Heart left ventricle (tissue), 13 donors: ENCODE measurements at regions not wholly inside any gene's neighbourhood (a gene's known extent, or its start where the extent isn't known, plus 50 kb on each side); places are given as distances from the start of the nearest gene placed in this dataset.

Source experiments
- POLR2A ChIP-seq, 2 donors: fragments of 450-650 bp; IDR thresholded peaks; one replicate each; pipeline ENCODE4 v1.6.1; 2017; ENCODE audit warnings: antibody characterized with exemption in 2 of 2, mild to moderate bottlenecking in 2 of 2, moderate library complexity in 2 of 2
- TF ChIP-seq, protein P1 (sequence below), 12 donors: fragments of 200-600 bp; sonication (generic) in 4 of 12; IDR thresholded peaks; one replicate each; pipeline versions ENCODE4 v1.5.0 to v1.8.0; 2018 to 2022; ENCODE audit warnings: antibody characterized with exemption in 12 of 12, mild to moderate bottlenecking in 5 of 12
- donor health status: ischemic (EF 13 %, LVEDD 7.1; RV severe dilation, severe dysfunction).
- donor health status: DM: no; HTN: yes; CAD: no.
- donor health status: DM: no; HTN: no; CAD: no.
- donor health status: ischemic (EF 25% LVEDD 6.9; RV normal size, moderate dysfunction).
- donor health status: ischemic (EF 25% LVEDD 5.7; RV mildly dilated, moderate dysfunction).
- donor health status: ischemic (EF 35%, LVEDD 5.7; RV mildly dilated, moderate dysfunction).
- donor health status: nonischemic (EF 11% LVEDD 7.7; RV severe dilation, severe dysfunction).
- donor health status: DM: yes; HTN: yes; CAD: no.
- donor health status: PGD.
- donor health status: ischemic (EF 29% LVEDD 5.4; RV normal size, mild dysfunction).
- donor health status: nonischemic (EF 23%, LVEDD 6.1; RV moderate dilation, normal function).

DNA sequence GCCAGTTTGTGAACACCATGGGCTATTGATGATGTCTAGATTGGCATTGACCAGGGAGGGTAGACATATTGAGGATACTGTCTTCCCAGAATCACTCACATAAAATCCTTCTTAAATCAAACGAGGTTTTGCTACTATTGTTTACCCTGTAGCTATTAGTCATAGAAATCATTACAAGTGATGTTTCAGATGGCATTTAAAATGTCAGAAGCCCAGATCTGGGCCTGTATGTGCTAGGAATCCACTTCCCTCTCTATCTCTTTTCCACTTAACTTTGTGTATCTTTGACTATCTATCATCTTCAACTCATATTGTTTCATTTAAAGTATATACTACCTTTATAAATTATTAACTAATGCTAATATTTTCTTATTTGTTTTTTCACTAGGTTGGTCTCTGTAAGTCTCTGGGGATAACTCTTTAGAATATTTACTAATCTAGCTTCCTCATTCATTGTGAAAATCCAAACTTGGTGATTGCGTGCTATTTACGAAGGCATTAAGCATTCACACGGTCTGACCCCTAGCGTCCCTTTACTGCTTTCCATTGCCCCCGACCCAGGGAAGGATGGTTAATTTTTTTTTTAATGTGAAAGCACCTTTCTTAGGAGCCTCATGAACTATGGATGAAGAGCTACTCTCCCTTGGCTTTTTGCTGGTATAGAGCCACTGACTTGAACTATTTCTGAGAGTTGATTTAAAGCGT, 281.8 kb downstream of the GPATCH2 start:
- TF ChIP-seq, protein P1, sequence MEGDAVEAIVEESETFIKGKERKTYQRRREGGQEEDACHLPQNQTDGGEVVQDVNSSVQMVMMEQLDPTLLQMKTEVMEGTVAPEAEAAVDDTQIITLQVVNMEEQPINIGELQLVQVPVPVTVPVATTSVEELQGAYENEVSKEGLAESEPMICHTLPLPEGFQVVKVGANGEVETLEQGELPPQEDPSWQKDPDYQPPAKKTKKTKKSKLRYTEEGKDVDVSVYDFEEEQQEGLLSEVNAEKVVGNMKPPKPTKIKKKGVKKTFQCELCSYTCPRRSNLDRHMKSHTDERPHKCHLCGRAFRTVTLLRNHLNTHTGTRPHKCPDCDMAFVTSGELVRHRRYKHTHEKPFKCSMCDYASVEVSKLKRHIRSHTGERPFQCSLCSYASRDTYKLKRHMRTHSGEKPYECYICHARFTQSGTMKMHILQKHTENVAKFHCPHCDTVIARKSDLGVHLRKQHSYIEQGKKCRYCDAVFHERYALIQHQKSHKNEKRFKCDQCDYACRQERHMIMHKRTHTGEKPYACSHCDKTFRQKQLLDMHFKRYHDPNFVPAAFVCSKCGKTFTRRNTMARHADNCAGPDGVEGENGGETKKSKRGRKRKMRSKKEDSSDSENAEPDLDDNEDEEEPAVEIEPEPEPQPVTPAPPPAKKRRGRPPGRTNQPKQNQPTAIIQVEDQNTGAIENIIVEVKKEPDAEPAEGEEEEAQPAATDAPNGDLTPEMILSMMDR (IDR thresholded peaks at IDR 0.05) = no peak
- no peak for TF ChIP-seq POLR2A (IDR thresholded peaks at IDR 0.05)
